T-helper 2 cell treated with Interferon-gamma antibody and Interleukin-4, amounts not matched to agents 5 μg/mL and 100 μg/mL, for 36 hours (primary cell): ENCODE measurements at regions not wholly inside any gene's neighbourhood (a gene's known extent, or its start where the extent isn't known, plus 50 kb on each side); places are given as distances from the start of the nearest gene placed in this dataset.

ENCODE experiments used
- DNase-seq: peaks from one replicate; pipeline ENCODE4 v3.0.0; 2021; ENCODE audit warnings: low spot score
- H3K27ac Mint-ChIP-seq: one replicate; pipeline ENCODE4 v1.8.0; 2021; ENCODE audit warnings: mild to moderate bottlenecking, mixed read lengths
- H3K27me3 Mint-ChIP-seq: one replicate; pipeline ENCODE4 v1.8.0; 2021; ENCODE audit warnings: low read depth, mixed read lengths
- H3K36me3 Mint-ChIP-seq: one replicate; pipeline ENCODE4 v1.8.0; 2021; ENCODE audit warnings: low read depth, mixed read lengths
- H3K4me1 Mint-ChIP-seq: one replicate; pipeline ENCODE4 v1.8.0; 2021; ENCODE audit warnings: low read depth, mixed read lengths
- H3K4me3 Mint-ChIP-seq: one replicate; pipeline ENCODE4 v1.8.0; 2022; ENCODE audit warnings: mild to moderate bottlenecking, moderate library complexity, mixed read lengths
- H3K9me3 Mint-ChIP-seq: one replicate; pipeline ENCODE4 v1.8.0; 2021; ENCODE audit warnings: mixed read lengths

- no peaks in the 10 kb centered on the region for H3K4me1 Mint-ChIP-seq
- no peaks in the 10 kb centered on the region for H3K27me3 Mint-ChIP-seq
- H3K4me3 Mint-ChIP-seq: no peak overlapping the region
- H3K36me3 Mint-ChIP-seq: no peaks in the 10 kb centered on the region
- no peaks in the 10 kb centered on the region for H3K9me3 Mint-ChIP-seq
- no peak overlapping the region for H3K27ac Mint-ChIP-seq
- DNase-seq: no peak
Observed at GRCh38 chr6:147015674-147016073, 188.5 kb upstream of the STXBP5 start.

GRCh38 chr6:147016440-147016839 lies 187.8 kb upstream of the STXBP5 start:
- Mint-ChIP-seq H3K36me3 (no peaks in the 10 kb centered on the region), H3K27me3 (no peaks in the 10 kb centered on the region), H3K27ac (no peak overlapping the region), H3K4me1 (no peaks in the 10 kb centered on the region), H3K9me3 (no peaks in the 10 kb centered on the region), H3K4me3 (no peak overlapping the region)
- no peak for DNase-seq

- Mint-ChIP-seq H3K9me3 (no peaks in the 10 kb centered on the region), H3K36me3 (no peaks in the 10 kb centered on the region), H3K4me1 (no peaks in the 10 kb centered on the region), H3K27ac (no peak overlapping the region), H3K27me3 (no peaks in the 10 kb centered on the region), H3K4me3 (no peak overlapping the region)
- DNase-seq: no peak
Observed at GRCh38 chr6:147017153-147017552, 187.1 kb upstream of the STXBP5 start.

GRCh38 chr6:147019001-147019400 lies 185.2 kb upstream of the STXBP5 start:
- Mint-ChIP-seq H3K36me3 (no peaks in the 10 kb centered on the region), H3K27me3 (no peaks in the 10 kb centered on the region), H3K4me1 (no peaks in the 10 kb centered on the region), H3K4me3 (no peak overlapping the region), H3K27ac (no peak overlapping the region), H3K9me3 (no peaks in the 10 kb centered on the region)
- no peak for DNase-seq

- DNase-seq: no peak
- no peak overlapping the region for H3K27ac Mint-ChIP-seq
- H3K27me3 Mint-ChIP-seq: no peaks in the 10 kb centered on the region
- H3K36me3 Mint-ChIP-seq: no peaks in the 10 kb centered on the region
- H3K4me1 Mint-ChIP-seq: no peaks in the 10 kb centered on the region
- no peak overlapping the region for H3K4me3 Mint-ChIP-seq
- no peaks in the 10 kb centered on the region for H3K9me3 Mint-ChIP-seq
Observed at GRCh38 chr6:147022041-147022440, 182.2 kb upstream of the STXBP5 start.

- Mint-ChIP-seq H3K27ac (no peak overlapping the region), H3K36me3 (no peaks in the 10 kb centered on the region), H3K9me3 (no peaks in the 10 kb centered on the region), H3K27me3 (no peaks in the 10 kb centered on the region), H3K4me3 (no peak overlapping the region), H3K4me1 (no peaks in the 10 kb centered on the region)
- DNase-seq: no peak
Observed at GRCh38 chr6:147023148-147023547, 181.1 kb upstream of the STXBP5 start.

GRCh38 chr6:147023581-147023980 lies 180.6 kb upstream of the STXBP5 start:
- Mint-ChIP-seq H3K36me3 (no peaks in the 10 kb centered on the region), H3K27me3 (no peaks in the 10 kb centered on the region), H3K4me3 (no peak overlapping the region), H3K27ac (no peak overlapping the region), H3K4me1 (no peaks in the 10 kb centered on the region), H3K9me3 (no peaks in the 10 kb centered on the region)
- no peak for DNase-seq

- H3K36me3 Mint-ChIP-seq: no peaks in the 10 kb centered on the region
- H3K27me3 Mint-ChIP-seq: no peaks in the 10 kb centered on the region
- no peaks in the 10 kb centered on the region for H3K9me3 Mint-ChIP-seq
Observed at GRCh38 chr6:147029923-147030322, 174.3 kb upstream of the STXBP5 start.

GRCh38 chr6:147033267-147033666 lies 170.9 kb upstream of the STXBP5 start:
- DNase-seq: no peak
- no peak overlapping the region for H3K4me3 Mint-ChIP-seq
- H3K9me3 Mint-ChIP-seq: no peaks in the 10 kb centered on the region
- H3K36me3 Mint-ChIP-seq: no peaks in the 10 kb centered on the region
- no peak overlapping the region for H3K27ac Mint-ChIP-seq
- no peaks in the 10 kb centered on the region for H3K27me3 Mint-ChIP-seq
- H3K4me1 Mint-ChIP-seq: no peaks in the 10 kb centered on the region

More at GRCh38 chr6:147029923-147030322, 174.3 kb upstream of the STXBP5 start:
- DNase-seq: no peak
- no peak overlapping the region for H3K4me3 Mint-ChIP-seq
- no peak overlapping the region for H3K27ac Mint-ChIP-seq
- H3K4me1 Mint-ChIP-seq: no peaks in the 10 kb centered on the region

- Mint-ChIP-seq H3K9me3 (no peaks in the 10 kb centered on the region), H3K4me3 (no peak overlapping the region)
- no peak for DNase-seq
Observed at GRCh38 chr6:147035886-147036285, 168.3 kb upstream of the STXBP5 start.

GRCh38 chr6:147037881-147038280 lies 166.3 kb upstream of the STXBP5 start:
- H3K4me3 Mint-ChIP-seq: no peak overlapping the region
- no peaks in the 10 kb centered on the region for H3K36me3 Mint-ChIP-seq
- H3K9me3 Mint-ChIP-seq: no peaks in the 10 kb centered on the region
- no peak for DNase-seq
- no peaks in the 10 kb centered on the region for H3K4me1 Mint-ChIP-seq
- H3K27ac Mint-ChIP-seq: no peak overlapping the region
- no peaks in the 10 kb centered on the region for H3K27me3 Mint-ChIP-seq

More at GRCh38 chr6:147035886-147036285, 168.3 kb upstream of the STXBP5 start:
- Mint-ChIP-seq H3K4me1 (no peaks in the 10 kb centered on the region), H3K27ac (no peak overlapping the region), H3K36me3 (no peaks in the 10 kb centered on the region), H3K27me3 (no peaks in the 10 kb centered on the region)

- no peaks in the 10 kb centered on the region for H3K4me1 Mint-ChIP-seq
- no peak overlapping the region for H3K27ac Mint-ChIP-seq
- H3K27me3 Mint-ChIP-seq: no peaks in the 10 kb centered on the region
- DNase-seq: no peak
- no peak overlapping the region for H3K4me3 Mint-ChIP-seq
- no peaks in the 10 kb centered on the region for H3K36me3 Mint-ChIP-seq
- H3K9me3 Mint-ChIP-seq: peaks cover 8% of the 10 kb centered on the region
Observed at GRCh38 chr6:147040121-147040910, 163.9 kb upstream of the STXBP5 start.

- H3K4me3 Mint-ChIP-seq: no peak overlapping the region
- H3K27ac Mint-ChIP-seq: no peak overlapping the region
- H3K9me3 Mint-ChIP-seq: peaks cover 8% of the 10 kb centered on the region
- H3K4me1 Mint-ChIP-seq: no peaks in the 10 kb centered on the region
- no peaks in the 10 kb centered on the region for H3K27me3 Mint-ChIP-seq
- H3K36me3 Mint-ChIP-seq: no peaks in the 10 kb centered on the region
- DNase-seq: no peak
Observed at GRCh38 chr6:147042679-147043078, 161.5 kb upstream of the STXBP5 start.

- Mint-ChIP-seq H3K36me3 (no peaks in the 10 kb centered on the region), H3K4me1 (no peaks in the 10 kb centered on the region), H3K27ac (no peak overlapping the region), H3K9me3 (peaks cover 8% of the 10 kb centered on the region), H3K27me3 (no peaks in the 10 kb centered on the region), H3K4me3 (no peak overlapping the region)
- no peak for DNase-seq
Observed at GRCh38 chr6:147043994-147044477, 160.2 kb upstream of the STXBP5 start.
